ENCODE measurements at regions not wholly inside any gene's neighbourhood (a gene's known extent, or its start where the extent isn't known, plus 50 kb on each side); places are given as distances from the start of the nearest gene placed in this dataset.

GRCh38 chrX:42627891-42628290 lies 150.1 kb downstream of the PPP1R2C start:
- H3K4me1 ChIP-seq (ENCODE audit: control insufficient read depth in 1 of 2, insufficient read depth in 2 of 2, low read length in 2 of 2): no peaks in the 10 kb centered on the region
- H3K9me3 ChIP-seq (ENCODE audit: control insufficient read depth in 1 of 2, insufficient read depth in 1 of 2, low read depth in 1 of 2, low read length in 2 of 2): no peaks in the 10 kb centered on the region
- intact Hi-C loops (cut with micrococcal nuclease): no loop called here
- H3K9ac ChIP-seq (ENCODE audit: low read length): no peak overlapping the region
- BruUV-seq (replicated peaks): no TSS peak
- no peaks in the 10 kb centered on the region for H3K27me3 ChIP-seq (ENCODE audit: insufficient read depth, low read length)
- DNase-seq (ENCODE audit: low read depth, low spot score) (no peak), ATAC-seq (no peak)
- RAD21 ChIA-PET (ENCODE audit: low non-redundant PET in 1 of 2, low total read pairs in 2 of 2, uncharacterized antibody in 2 of 2, unreplicated experiment in 2 of 2): no interaction called here
- H4K20me1 ChIP-seq (ENCODE audit: insufficient read depth): no peaks in the 10 kb centered on the region
- H3K36me3 ChIP-seq (ENCODE audit: control insufficient read depth in 1 of 2, insufficient read depth in 2 of 2, low read length in 2 of 2): no peaks in the 10 kb centered on the region
- no peak overlapping the region for H3K4me2 ChIP-seq (ENCODE audit: low read length)
- no peak overlapping the region for H2AFZ ChIP-seq (ENCODE audit: low read depth, low read length, poor library complexity, severe bottlenecking)
- no peak overlapping the region for H3K4me3 ChIP-seq (replicated peaks in 1 of 2; ENCODE audit: low read depth in 1 of 2, low read length in 2 of 2)
- CTCF ChIA-PET: no interaction called here
- H3K9me2 ChIP-seq (ENCODE audit: insufficient read depth): no peaks in the 10 kb centered on the region
- POLR2A ChIA-PET: no interaction called here
- no peaks in the 10 kb centered on the region for H3K79me2 ChIP-seq (ENCODE audit: insufficient read depth, low read length)
- H3K27ac ChIP-seq (ENCODE audit: low read depth, low read length): no peak overlapping the region
- TF ChIP-seq EGR1 (IDR thresholded peaks at IDR 0.05; ENCODE audit: low read depth): no peak
- TF ChIP-seq ZBTB33 (IDR thresholded peaks at IDR 0.05; ENCODE audit: extremely low read depth, insufficient replicate concordance, low read length): no peak
- TF ChIP-seq MAX (IDR thresholded peaks at IDR 0.05): no peak
- TF ChIP-seq JUND (IDR thresholded peaks at IDR 0.05): no peak
- no peak for TF ChIP-seq EZH2 (IDR thresholded peaks at IDR 0.05)
- TF ChIP-seq SIN3A (IDR thresholded peaks at IDR 0.05; ENCODE audit: low read depth): no peak
- TF ChIP-seq SRF (IDR thresholded peaks at IDR 0.05; ENCODE audit: low read depth): no peak
- TF ChIP-seq, protein P1, sequence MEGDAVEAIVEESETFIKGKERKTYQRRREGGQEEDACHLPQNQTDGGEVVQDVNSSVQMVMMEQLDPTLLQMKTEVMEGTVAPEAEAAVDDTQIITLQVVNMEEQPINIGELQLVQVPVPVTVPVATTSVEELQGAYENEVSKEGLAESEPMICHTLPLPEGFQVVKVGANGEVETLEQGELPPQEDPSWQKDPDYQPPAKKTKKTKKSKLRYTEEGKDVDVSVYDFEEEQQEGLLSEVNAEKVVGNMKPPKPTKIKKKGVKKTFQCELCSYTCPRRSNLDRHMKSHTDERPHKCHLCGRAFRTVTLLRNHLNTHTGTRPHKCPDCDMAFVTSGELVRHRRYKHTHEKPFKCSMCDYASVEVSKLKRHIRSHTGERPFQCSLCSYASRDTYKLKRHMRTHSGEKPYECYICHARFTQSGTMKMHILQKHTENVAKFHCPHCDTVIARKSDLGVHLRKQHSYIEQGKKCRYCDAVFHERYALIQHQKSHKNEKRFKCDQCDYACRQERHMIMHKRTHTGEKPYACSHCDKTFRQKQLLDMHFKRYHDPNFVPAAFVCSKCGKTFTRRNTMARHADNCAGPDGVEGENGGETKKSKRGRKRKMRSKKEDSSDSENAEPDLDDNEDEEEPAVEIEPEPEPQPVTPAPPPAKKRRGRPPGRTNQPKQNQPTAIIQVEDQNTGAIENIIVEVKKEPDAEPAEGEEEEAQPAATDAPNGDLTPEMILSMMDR (IDR thresholded peaks at IDR 0.05 in 2 of 3, conservative IDR thresholded peaks at IDR 0.05 in 1 of 3; ENCODE audit: borderline replicate concordance in 1 of 3, insufficient read depth in 1 of 3, low read depth in 2 of 3, low read length in 2 of 3): no peak
- no peak for TF ChIP-seq EZH2phosphoT487 (IDR thresholded peaks at IDR 0.05; ENCODE audit: borderline replicate concordance)
- no peak for TF ChIP-seq ZFX (IDR thresholded peaks at IDR 0.05)
- TF ChIP-seq RAD21 (IDR thresholded peaks at IDR 0.05; ENCODE audit: low read depth): no peak
- TF ChIP-seq POLR2AphosphoS5 (IDR thresholded peaks at IDR 0.05; ENCODE audit: low read depth, low read length): no peak
- no peak for TF ChIP-seq ELF1 (IDR thresholded peaks at IDR 0.05; ENCODE audit: borderline replicate concordance, low read depth)
